Smooth muscle cell (in vitro differentiated cells): ENCODE measurements at regions not wholly inside any gene's neighbourhood (a gene's known extent, or its start where the extent isn't known, plus 50 kb on each side); places are given as distances from the start of the nearest gene placed in this dataset.
"Not testable (repeated sequence)": the region's sequence is repeated elsewhere in the genome, so short reads cannot be mapped to it uniquely, and the experiment has no call there.

ENCODE experiments used
- DNase-seq: peaks from one replicate; lab custom pipeline; 2025; ENCODE audit not compliant: unreplicated experiment; lab: John Stamatoyannopoulos, UW
- H2AFZ ChIP-seq: fragments of 200-600 bp; sonication (generic); 2 replicates; pipeline ENCODE4 v1.6.0; 2016; ENCODE audit warnings: antibody characterized with exemption, low read depth, mild to moderate bottlenecking
- H3F3A ChIP-seq: fragments of 200-600 bp; sonication (generic); 2 replicates; pipeline ENCODE4 v1.6.0; 2017; ENCODE audit warnings: antibody characterized with exemption, low read depth
- H3K27ac ChIP-seq: fragments of 200-600 bp; sonication (generic); 2 replicates; pipeline ENCODE4 v1.5.1; 2016; ENCODE audit warnings: low read depth, mild to moderate bottlenecking
- H3K27me3 ChIP-seq: fragments of 200-600 bp; sonication (generic); 2 replicates; pipeline ENCODE4 v1.6.1; 2016; ENCODE audit warnings: low read depth, mild to moderate bottlenecking
- H3K36me3 ChIP-seq: fragments of 200-600 bp; sonication (generic); 2 replicates; pipeline ENCODE4 v1.5.1; 2016; ENCODE audit warnings: low read depth
- H3K4me1 ChIP-seq: fragments of 200-600 bp; sonication (generic); 2 replicates; pipeline ENCODE4 v1.5.1; 2016; ENCODE audit warnings: low read depth
- H3K4me2 ChIP-seq: fragments of 200-600 bp; sonication (generic); 2 replicates; pipeline ENCODE4 v1.6.0; 2016; ENCODE audit warnings: mild to moderate bottlenecking
- H3K4me3 ChIP-seq: fragments of 200-600 bp; sonication (generic); 2 replicates; pipeline ENCODE4 v1.5.1; 2016; ENCODE audit warnings: mild to moderate bottlenecking
- H3K79me2 ChIP-seq: fragments of 200-600 bp; sonication (generic); 2 replicates; pipeline ENCODE4 v1.6.0; 2016; ENCODE audit warnings: low read depth, mild to moderate bottlenecking
- H3K9ac ChIP-seq: fragments of 200-600 bp; sonication (generic); 2 replicates; pipeline ENCODE4 v1.6.0; 2016; ENCODE audit warnings: low read depth
- H3K9me3 ChIP-seq: fragments of 200-600 bp; sonication (generic); replicated peaks from 2 replicates; pipeline ENCODE4 v1.5.1; 2016; ENCODE audit warnings: low read depth
- H4K20me1 ChIP-seq: fragments of 200-600 bp; sonication (generic); 2 replicates; pipeline ENCODE4 v1.6.0; 2016; ENCODE audit warnings: low read depth
- WGBS: methylation state at CpG from one replicate; pipeline ENCODE4 v1.1.7; 2016; ENCODE audit warnings: low lambda C conversion rate; 5-methylcytosine and 5-hydroxymethylcytosine counted together
- TF ChIP-seq, protein P1 (sequence below): fragments of 200-600 bp; sonication (generic); IDR thresholded peaks from 2 replicates; pipeline ENCODE4 v1.5.1; 2017; ENCODE audit warnings: borderline replicate concordance, mild to moderate bottlenecking, antibody characterized with exemption; ENCODE audit not compliant: insufficient read depth, poor library complexity, severe bottlenecking

DNA sequence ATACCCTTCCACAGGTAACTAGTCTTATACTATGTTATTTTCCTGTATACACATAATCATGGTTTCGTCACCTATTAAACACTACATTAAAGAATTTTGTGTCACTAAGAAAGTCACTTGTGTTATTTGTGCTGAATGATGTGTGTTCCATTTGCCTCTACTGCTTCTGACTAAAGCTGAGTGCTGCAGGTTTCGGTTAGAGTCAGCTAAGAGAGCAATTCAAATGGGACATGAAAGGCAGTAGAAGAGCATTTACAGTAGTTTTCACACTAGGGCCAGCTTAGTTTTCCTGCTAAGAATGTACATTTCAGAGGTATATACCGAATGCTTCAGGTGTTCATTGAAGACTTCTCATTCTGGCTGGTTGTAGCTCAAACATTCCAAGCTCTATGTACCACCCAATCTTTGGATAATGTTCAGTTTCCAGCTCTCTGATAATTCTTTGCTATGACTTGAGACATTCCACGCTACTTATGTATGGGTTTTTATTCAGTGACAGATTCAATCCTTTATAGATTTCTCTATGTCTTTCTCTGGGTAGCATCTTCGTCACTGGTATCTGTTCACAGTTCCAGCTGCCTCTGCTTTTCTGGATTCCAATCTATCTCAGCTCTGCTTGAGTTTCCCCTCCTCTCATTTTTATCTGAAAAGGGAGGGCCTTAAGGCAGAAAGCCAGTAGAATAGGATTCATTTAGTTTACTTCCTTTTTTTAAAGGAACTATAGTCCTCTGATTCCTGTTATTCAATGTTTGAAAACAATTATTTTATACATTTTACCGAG, 164.4 kb downstream of the CXXC4 start:
- H3K9ac ChIP-seq = no peak overlapping the region
- H3K4me2 ChIP-seq = no peak overlapping the region
- H3K4me1 ChIP-seq = no peaks in the 10 kb centered on the region
- H2AFZ ChIP-seq = no peak overlapping the region
- no peaks in the 10 kb centered on the region for H3F3A ChIP-seq
- H3K27ac ChIP-seq = no peak overlapping the region
- DNase-seq = no peak
- no peaks in the 10 kb centered on the region for H3K9me3 ChIP-seq
- H4K20me1 ChIP-seq = no peaks in the 10 kb centered on the region
- no peaks in the 10 kb centered on the region for H3K79me2 ChIP-seq
- no peaks in the 10 kb centered on the region for H3K27me3 ChIP-seq
- 83% methylated on average over 6 of the region's 6 CpGs for WGBS
- H3K36me3 ChIP-seq = no peaks in the 10 kb centered on the region
- TF ChIP-seq, protein P1, sequence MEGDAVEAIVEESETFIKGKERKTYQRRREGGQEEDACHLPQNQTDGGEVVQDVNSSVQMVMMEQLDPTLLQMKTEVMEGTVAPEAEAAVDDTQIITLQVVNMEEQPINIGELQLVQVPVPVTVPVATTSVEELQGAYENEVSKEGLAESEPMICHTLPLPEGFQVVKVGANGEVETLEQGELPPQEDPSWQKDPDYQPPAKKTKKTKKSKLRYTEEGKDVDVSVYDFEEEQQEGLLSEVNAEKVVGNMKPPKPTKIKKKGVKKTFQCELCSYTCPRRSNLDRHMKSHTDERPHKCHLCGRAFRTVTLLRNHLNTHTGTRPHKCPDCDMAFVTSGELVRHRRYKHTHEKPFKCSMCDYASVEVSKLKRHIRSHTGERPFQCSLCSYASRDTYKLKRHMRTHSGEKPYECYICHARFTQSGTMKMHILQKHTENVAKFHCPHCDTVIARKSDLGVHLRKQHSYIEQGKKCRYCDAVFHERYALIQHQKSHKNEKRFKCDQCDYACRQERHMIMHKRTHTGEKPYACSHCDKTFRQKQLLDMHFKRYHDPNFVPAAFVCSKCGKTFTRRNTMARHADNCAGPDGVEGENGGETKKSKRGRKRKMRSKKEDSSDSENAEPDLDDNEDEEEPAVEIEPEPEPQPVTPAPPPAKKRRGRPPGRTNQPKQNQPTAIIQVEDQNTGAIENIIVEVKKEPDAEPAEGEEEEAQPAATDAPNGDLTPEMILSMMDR = no peak
- no peak overlapping the region for H3K4me3 ChIP-seq

DNA sequence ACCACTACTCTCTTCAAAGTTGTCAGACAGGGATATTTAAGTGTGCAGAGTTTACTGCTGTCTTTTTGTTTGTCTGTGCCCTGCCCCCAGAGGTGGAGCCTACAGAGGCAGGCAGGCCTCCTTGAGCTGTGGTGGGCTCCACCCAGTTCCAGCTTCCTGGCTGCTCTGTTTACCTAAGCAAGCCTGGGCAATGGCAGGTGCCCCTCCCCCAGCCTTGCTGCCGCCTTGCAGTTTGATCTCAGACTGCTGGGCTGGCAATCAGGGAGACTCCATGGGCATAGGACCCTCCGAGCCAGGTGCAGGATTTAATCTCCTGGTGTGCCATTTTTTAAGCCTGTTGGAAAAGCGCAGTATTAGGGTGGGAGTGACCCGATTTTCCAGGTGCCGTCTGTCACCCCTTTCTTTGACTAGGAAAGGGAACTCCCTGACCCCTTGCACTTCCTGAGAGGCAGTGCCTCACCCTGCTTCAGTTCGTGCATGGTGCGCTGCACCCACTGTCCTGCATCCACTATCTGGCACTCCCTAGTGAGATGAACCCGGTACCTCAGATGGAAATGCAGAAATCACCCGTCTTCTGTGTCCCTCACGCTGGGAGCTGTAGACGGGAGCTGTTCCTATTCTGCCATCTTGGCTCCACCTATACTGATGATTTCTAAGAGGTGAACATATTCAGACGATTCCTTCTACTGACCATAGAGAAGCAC, 167.6 kb downstream of the CXXC4 start:
- H3K9me3 ChIP-seq, H3K36me3 ChIP-seq, H2AFZ ChIP-seq, H3F3A ChIP-seq, H3K4me3 ChIP-seq, H3K4me1 ChIP-seq, H3K27me3 ChIP-seq, H4K20me1 ChIP-seq, H3K4me2 ChIP-seq, H3K27ac ChIP-seq, H3K9ac ChIP-seq, H3K79me2 ChIP-seq, DNase-seq: not testable (repeated sequence)
- 75% methylated on average over 12 of the region's 12 CpGs for WGBS

DNA sequence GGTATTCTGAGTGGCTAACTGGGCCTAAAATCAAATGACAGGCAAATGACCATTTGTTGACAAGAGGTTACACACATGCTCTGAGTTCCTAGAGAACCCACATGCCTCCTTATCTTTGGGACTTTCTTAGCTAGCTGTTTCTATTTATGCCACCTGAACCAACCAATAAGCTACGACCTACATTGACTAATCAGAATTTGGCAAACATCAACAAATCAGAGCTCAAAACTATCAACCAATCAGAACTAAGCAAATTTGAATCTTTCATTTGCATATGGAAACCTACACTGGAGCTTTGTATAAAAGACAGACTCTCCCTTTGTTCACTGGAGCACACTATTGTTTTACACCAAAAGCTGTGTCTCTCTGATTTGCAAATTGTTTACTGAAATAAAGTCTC, 192.0 kb downstream of the CXXC4 start:
- H3K36me3 ChIP-seq = no peaks in the 10 kb centered on the region
- no peaks in the 10 kb centered on the region for H4K20me1 ChIP-seq
- H3K4me1 ChIP-seq = no peaks in the 10 kb centered on the region
- H3K27ac ChIP-seq = no peak overlapping the region
- no peaks in the 10 kb centered on the region for H3K79me2 ChIP-seq
- H3K27me3 ChIP-seq = no peaks in the 10 kb centered on the region
- H3K9me3 ChIP-seq = no peaks in the 10 kb centered on the region
- TF ChIP-seq, protein P1 = no peak
- no peak overlapping the region for H3K9ac ChIP-seq
- no peak for DNase-seq
- no peak overlapping the region for H3K4me2 ChIP-seq
- H3K4me3 ChIP-seq = no peak overlapping the region
- no peak overlapping the region for H2AFZ ChIP-seq
- no peaks in the 10 kb centered on the region for H3F3A ChIP-seq
- WGBS = 82% methylated on average over 1 of the region's 1 CpG

DNA sequence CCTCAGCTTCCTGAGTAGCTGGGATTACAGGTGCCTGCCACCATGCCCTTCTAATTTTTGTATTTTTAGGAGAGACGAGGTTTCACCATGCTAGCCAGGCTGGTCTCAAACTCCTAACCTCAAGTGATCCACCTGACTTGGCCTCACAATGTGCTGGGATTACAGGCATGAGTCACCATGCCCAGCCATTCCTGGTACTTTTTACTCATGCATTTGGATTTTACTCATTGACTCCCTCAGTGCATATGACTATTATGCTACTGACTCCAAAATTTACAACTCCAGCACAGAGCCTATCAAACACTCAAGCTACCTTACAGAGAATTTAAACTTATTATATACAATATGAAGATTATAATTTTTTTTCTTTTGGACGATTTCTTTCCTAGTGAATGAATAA, 199.9 kb downstream of the CXXC4 start:
- Histone ChIP-seq H3K9ac (no peak overlapping the region), H2AFZ (no peak overlapping the region), H3K27ac (no peak overlapping the region), H4K20me1 (no peaks in the 10 kb centered on the region), H3K27me3 (no peaks in the 10 kb centered on the region), H3K9me3 (no peaks in the 10 kb centered on the region), H3K4me2 (no peak overlapping the region), H3K36me3 (no peaks in the 10 kb centered on the region), H3K79me2 (no peaks in the 10 kb centered on the region), H3K4me1 (no peaks in the 10 kb centered on the region), H3F3A (no peaks in the 10 kb centered on the region), H3K4me3 (no peak overlapping the region)
- 83% methylated on average over 2 of the region's 2 CpGs for WGBS
- TF ChIP-seq, protein P1 = no peak
- DNase-seq = no peak
